Esophagus muscularis mucosa (tissue), 4 donors: ENCODE measurements at regions not wholly inside any gene's neighbourhood (a gene's known extent, or its start where the extent isn't known, plus 50 kb on each side); places are given as distances from the start of the nearest gene placed in this dataset.

Source experiments
- DNase-seq: peaks from one replicate; pipeline ENCODE4 v3.0.0-alpha.2; 2017; ENCODE audit errors: extremely low spot score
- H3K27ac ChIP-seq, 4 donors: fragments of 200-600 bp; sonication (generic); replicated peaks in 1 of 4; 1 replicate in 3 of 4; 2 replicates in 1 of 4; pipeline ENCODE4 v1.5.1; 2016 to 2019; ENCODE audit warnings: mild to moderate bottlenecking in 1 of 4
- H3K27me3 ChIP-seq, 4 donors: fragments of 200-600 bp; sonication (generic); one replicate each; pipeline versions ENCODE4 v1.5.1 to v1.6.0; 2016 to 2019
- H3K36me3 ChIP-seq, 4 donors: fragments of 200-600 bp; sonication (generic); one replicate each; pipeline ENCODE4 v1.5.1; 2016 to 2019
- H3K4me1 ChIP-seq, 4 donors: fragments of 200-600 bp; sonication (generic); one replicate each; pipeline ENCODE4 v1.5.1; 2016 to 2019
- H3K4me3 ChIP-seq, 4 donors: fragments of 200-600 bp; sonication (generic); 1 replicate in 2 of 4; 2 replicates in 2 of 4; pipeline ENCODE4 v1.5.1; 2016 to 2019; ENCODE audit warnings: mild to moderate bottlenecking in 4 of 4, moderate library complexity in 1 of 4
- H3K9me3 ChIP-seq, 4 donors: fragments of 200-600 bp; sonication (generic); 1 replicate in 3 of 4; 2 replicates in 1 of 4; pipeline ENCODE4 v1.5.1; 2016 to 2019
- CTCF ChIP-seq, 3 experiments: fragments of 200-600 bp in 2 of 3; fragments of 450-650 bp in 1 of 3; sonication (generic) in 2 of 3; IDR thresholded peaks; one replicate each; pipeline ENCODE4 v1.5.1; 2017 to 2019; ENCODE audit warnings: antibody characterized with exemption in 3 of 3, mild to moderate bottlenecking in 2 of 3, moderate library complexity in 1 of 3
- EP300 ChIP-seq: sonication (generic); formaldehyde crosslinking; IDR thresholded peaks from one replicate; pipeline ENCODE4 v1.6.1; 2017; ENCODE audit warnings: antibody characterized with exemption
- POLR2A ChIP-seq: fragments of 450-650 bp; IDR thresholded peaks from one replicate; pipeline ENCODE4 v1.6.1; 2017; ENCODE audit warnings: antibody characterized with exemption, moderate library complexity, mild to moderate bottlenecking, low read depth
- POLR2AphosphoS5 ChIP-seq, 2 donors: sonication (generic); formaldehyde crosslinking; IDR thresholded peaks; one replicate each; pipeline ENCODE4 v1.6.1; 2017; ENCODE audit warnings: antibody characterized with exemption in 2 of 2
- WGBS: methylation state at CpG from one replicate; pipeline ENCODE4 v1.1.5; 2018; 5-methylcytosine and 5-hydroxymethylcytosine counted together
- intact Hi-C: fragments of 100-400 bp; cut with DNase I; formaldehyde crosslinking; loops from one replicate; pipeline ENCODE4 v1.15.1; 2023

GRCh38 chr16:26295625-26296304 lies 604.0 kb downstream of the HS3ST4 start:
- no peak for DNase-seq
- Histone ChIP-seq H3K27me3 (no peaks in the 10 kb centered on the region), H3K9me3 (no peaks in the 10 kb centered on the region), H3K4me3 (no peak overlapping the region), H3K27ac (no peak overlapping the region), H3K4me1 (no peaks in the 10 kb centered on the region), H3K36me3 (no peaks in the 10 kb centered on the region)
- WGBS = 60% methylated on average over 9 of the region's 12 CpGs
- no peak for TF ChIP-seq POLR2AphosphoS5 (IDR thresholded peaks at IDR 0.05)
- no peak for TF ChIP-seq CTCF (IDR thresholded peaks at IDR 0.05)
- TF ChIP-seq EP300 = no peak
- intact Hi-C loops = no loop called here

GRCh38 chr16:26301516-26301915 lies 609.8 kb downstream of the HS3ST4 start:
- H3K4me3 ChIP-seq = no peak overlapping the region

GRCh38 chr16:26316683-26317464 lies 625.1 kb downstream of the HS3ST4 start:
- WGBS = 66% methylated on average over 12 of the region's 12 CpGs
- Histone ChIP-seq H3K36me3 (no peaks in the 10 kb centered on the region), H3K9me3 (no peaks in the 10 kb centered on the region), H3K27ac (no peak overlapping the region), H3K4me1 (no peaks in the 10 kb centered on the region), H3K4me3 (no peak overlapping the region), H3K27me3 (no peaks in the 10 kb centered on the region)
- no peak for DNase-seq
- intact Hi-C loops = no loop called here
- TF ChIP-seq CTCF (IDR thresholded peaks at IDR 0.05) = no peak
- no peak for TF ChIP-seq POLR2AphosphoS5 (IDR thresholded peaks at IDR 0.05)
- TF ChIP-seq EP300 = no peak
- no peak for TF ChIP-seq POLR2A

More at GRCh38 chr16:26301516-26301915, 609.8 kb downstream of the HS3ST4 start:
- TF ChIP-seq EP300 (no peak), POLR2A (no peak), CTCF (IDR thresholded peaks at IDR 0.05) (no peak), POLR2AphosphoS5 (IDR thresholded peaks at IDR 0.05) (no peak)
- Histone ChIP-seq H3K27me3 (no peaks in the 10 kb centered on the region), H3K27ac (no peak overlapping the region), H3K36me3 (no peaks in the 10 kb centered on the region), H3K9me3 (no peaks in the 10 kb centered on the region), H3K4me1 (no peaks in the 10 kb centered on the region)
- WGBS = 72% methylated on average over 2 of the region's 2 CpGs
- intact Hi-C loops = no loop called here
- DNase-seq = no peak

GRCh38 chr16:26317885-26318284 lies 626.1 kb downstream of the HS3ST4 start:
- no peak for DNase-seq
- TF ChIP-seq CTCF (IDR thresholded peaks at IDR 0.05) (no peak), EP300 (no peak)
- Histone ChIP-seq H3K27me3 (no peaks in the 10 kb centered on the region), H3K36me3 (no peaks in the 10 kb centered on the region), H3K27ac (no peak overlapping the region), H3K9me3 (no peaks in the 10 kb centered on the region), H3K4me3 (no peak overlapping the region), H3K4me1 (no peaks in the 10 kb centered on the region)
- intact Hi-C loops = no loop called here
